ENCODE measurements at regions not wholly inside any gene's neighbourhood (a gene's known extent, or its start where the extent isn't known, plus 50 kb on each side); places are given as distances from the start of the nearest gene placed in this dataset.

- TF ChIP-seq, protein P1, sequence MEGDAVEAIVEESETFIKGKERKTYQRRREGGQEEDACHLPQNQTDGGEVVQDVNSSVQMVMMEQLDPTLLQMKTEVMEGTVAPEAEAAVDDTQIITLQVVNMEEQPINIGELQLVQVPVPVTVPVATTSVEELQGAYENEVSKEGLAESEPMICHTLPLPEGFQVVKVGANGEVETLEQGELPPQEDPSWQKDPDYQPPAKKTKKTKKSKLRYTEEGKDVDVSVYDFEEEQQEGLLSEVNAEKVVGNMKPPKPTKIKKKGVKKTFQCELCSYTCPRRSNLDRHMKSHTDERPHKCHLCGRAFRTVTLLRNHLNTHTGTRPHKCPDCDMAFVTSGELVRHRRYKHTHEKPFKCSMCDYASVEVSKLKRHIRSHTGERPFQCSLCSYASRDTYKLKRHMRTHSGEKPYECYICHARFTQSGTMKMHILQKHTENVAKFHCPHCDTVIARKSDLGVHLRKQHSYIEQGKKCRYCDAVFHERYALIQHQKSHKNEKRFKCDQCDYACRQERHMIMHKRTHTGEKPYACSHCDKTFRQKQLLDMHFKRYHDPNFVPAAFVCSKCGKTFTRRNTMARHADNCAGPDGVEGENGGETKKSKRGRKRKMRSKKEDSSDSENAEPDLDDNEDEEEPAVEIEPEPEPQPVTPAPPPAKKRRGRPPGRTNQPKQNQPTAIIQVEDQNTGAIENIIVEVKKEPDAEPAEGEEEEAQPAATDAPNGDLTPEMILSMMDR (IDR thresholded peaks at IDR 0.05), result no peak
- no peak for TF ChIP-seq POLR2A (IDR thresholded peaks at IDR 0.05)
These were observed 1270.2 kb upstream of the SORCS1 start for GRCh38 chr10:108434559-108435252.

Data from heart left ventricle (tissue), 13 donors.